Esophagus squamous epithelium (tissue), 4 donors: ENCODE measurements at regions not wholly inside any gene's neighbourhood (a gene's known extent, or its start where the extent isn't known, plus 50 kb on each side); places are given as distances from the start of the nearest gene placed in this dataset.

Experiments used
- CTCF ChIP-seq, 6 experiments: fragments of 450-650 bp in 4 of 6; fragments of 200-600 bp in 2 of 6; sonication (generic) in 2 of 6; IDR thresholded peaks; one replicate each; pipeline ENCODE4 v1.5.1; 2016 to 2019; ENCODE audit warnings: antibody characterized with exemption in 6 of 6, mild to moderate bottlenecking in 4 of 6, moderate library complexity in 4 of 6
- POLR2A ChIP-seq, 4 donors: fragments of 450-650 bp; IDR thresholded peaks; one replicate each; pipeline ENCODE4 v1.6.1; 2017; ENCODE audit warnings: antibody characterized with exemption in 4 of 4, mild to moderate bottlenecking in 4 of 4, moderate library complexity in 3 of 4

GRCh38 chr1:105636052-105636451 lies 1420.4 kb upstream of the PRMT6 start:
- TF ChIP-seq POLR2A (IDR thresholded peaks at IDR 0.05) = no peak
- TF ChIP-seq CTCF (IDR thresholded peaks at IDR 0.05) = no peak
